Breast epithelium (tissue), 3 donors: ENCODE measurements at regions not wholly inside any gene's neighbourhood (a gene's known extent, or its start where the extent isn't known, plus 50 kb on each side); places are given as distances from the start of the nearest gene placed in this dataset.
"Not testable (repeated sequence)": the region's sequence is repeated elsewhere in the genome, so short reads cannot be mapped to it uniquely, and the experiment has no call there.

Source experiments
- CTCF ChIP-seq, 3 donors: fragments of 450-650 bp; IDR thresholded peaks; one replicate each; pipeline ENCODE4 v1.5.1; 2016 to 2017; ENCODE audit warnings: antibody characterized with exemption in 3 of 3, mild to moderate bottlenecking in 3 of 3, moderate library complexity in 3 of 3
- POLR2A ChIP-seq: fragments of 450-650 bp; IDR thresholded peaks from one replicate; pipeline ENCODE4 v1.6.1; 2016; ENCODE audit warnings: antibody characterized with exemption, mild to moderate bottlenecking, moderate library complexity
- POLR2AphosphoS5 ChIP-seq, 3 donors: sonication (generic); formaldehyde crosslinking; IDR thresholded peaks; one replicate each; pipeline ENCODE4 v1.6.1; 2017; ENCODE audit warnings: antibody characterized with exemption in 3 of 3

DNA sequence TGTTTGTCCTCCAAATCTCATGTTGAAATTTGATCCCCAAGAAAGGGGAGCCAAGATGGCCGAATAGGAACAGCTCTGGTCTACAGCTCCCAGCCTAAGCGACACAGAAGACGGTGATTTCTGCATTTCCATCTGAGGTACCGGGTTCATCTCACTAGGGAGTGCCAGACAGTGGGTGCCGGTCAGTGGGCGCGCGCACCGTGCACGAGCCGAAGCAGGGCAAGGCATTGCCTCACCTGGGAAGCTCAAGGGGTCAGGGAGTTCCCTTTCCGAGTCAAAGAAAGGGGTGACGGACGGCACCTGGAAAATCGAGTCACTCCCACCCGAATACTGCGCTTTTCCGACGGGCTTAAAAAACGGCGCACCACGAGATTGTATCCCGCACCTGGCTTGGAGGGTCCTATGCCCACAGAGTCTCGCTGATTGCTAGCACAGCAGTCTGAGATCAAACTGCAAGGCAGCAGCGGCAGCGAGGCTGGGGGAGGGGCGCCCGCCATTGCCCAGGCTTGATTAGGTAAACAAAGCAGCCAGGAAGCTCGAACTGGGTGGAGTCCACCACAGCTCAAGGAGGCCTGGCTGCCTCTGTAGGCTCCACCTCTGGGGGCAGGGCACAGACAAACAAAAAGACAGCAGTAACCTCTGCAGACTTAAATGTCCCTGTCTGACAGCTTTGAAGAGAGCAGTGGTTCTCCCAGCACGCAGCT, 493.6 kb downstream of the KLF12 start:
- TF ChIP-seq POLR2AphosphoS5 (IDR thresholded peaks at IDR 0.05); CTCF (IDR thresholded peaks at IDR 0.05); POLR2A: not testable (repeated sequence)
